ENCODE measurements at regions not wholly inside any gene's neighbourhood (a gene's known extent, or its start where the extent isn't known, plus 50 kb on each side); places are given as distances from the start of the nearest gene placed in this dataset.

DNA sequence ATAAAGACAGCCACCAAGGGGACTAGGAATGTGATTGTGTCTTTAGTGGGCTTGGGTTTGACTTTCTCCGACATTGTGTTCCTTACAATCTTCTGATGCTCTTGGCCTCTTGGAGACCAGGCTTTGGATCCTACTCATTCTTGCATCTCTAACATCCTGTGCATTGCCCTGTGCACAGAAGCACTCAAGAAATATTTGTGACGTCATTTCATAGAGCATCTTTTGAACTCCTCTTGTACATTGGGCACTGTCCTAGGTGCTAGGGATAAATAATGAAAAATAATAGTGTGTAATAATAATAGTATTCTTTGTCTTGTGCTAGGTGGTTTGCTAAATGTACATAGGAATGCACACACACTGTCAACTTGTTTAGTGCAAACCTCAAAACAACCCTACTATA is 108.8 kb upstream of the LHX5 start:
- H3K9me3 Mint-ChIP-seq = peaks cover 23 to 25% of the 10 kb centered on the region in 2 experiments
- Histone ChIP-seq H3K4ac (ENCODE audit: low read depth, low read length) (no peak overlapping the region), H3K9me3 (ENCODE audit: control insufficient read depth, low read depth, low read length) (no peaks in the 10 kb centered on the region), H3K23me2 (ENCODE audit: insufficient read length, low read depth, low read length, poor library complexity, severe bottlenecking) (no peaks in the 10 kb centered on the region), H3K23ac (ENCODE audit: insufficient read length, low read depth, low read length) (no peak overlapping the region), H3K79me2 (ENCODE audit: insufficient read depth, low read length) (no peaks in the 10 kb centered on the region), H4K20me1 (ENCODE audit: control insufficient read depth, insufficient read depth, insufficient read length) (no peaks in the 10 kb centered on the region), H2AK5ac (ENCODE audit: insufficient read length, low read length) (no peak overlapping the region), H2BK12ac (ENCODE audit: insufficient read length, low read depth, low read length) (no peak overlapping the region), H3K27ac (ENCODE audit: insufficient read length, low read depth, low read length) (no peak overlapping the region), H3T11ph (ENCODE audit: low read length) (no peak overlapping the region), H4K5ac (ENCODE audit: insufficient read length, low read depth, low read length) (no peak overlapping the region), H3K56ac (ENCODE audit: insufficient read length, low read depth, low read length) (no peak overlapping the region), H4K91ac (ENCODE audit: insufficient read length, low read depth, low read length) (no peak overlapping the region), H3K18ac (ENCODE audit: insufficient read length, low read depth, low read length) (no peak overlapping the region), H2AFZ (ENCODE audit: low read length) (no peak overlapping the region), H4K8ac (replicated peaks; ENCODE audit: insufficient read length, low read depth, low read length) (no peak overlapping the region), H2BK120ac (ENCODE audit: low read depth, low read length, poor library complexity, severe bottlenecking) (no peak overlapping the region), H2BK15ac (ENCODE audit: low read depth, low read length) (no peak overlapping the region), H2BK20ac (ENCODE audit: low read depth, low read length, poor library complexity, severe bottlenecking) (no peak overlapping the region), H3K79me1 (ENCODE audit: insufficient read depth, low read depth, low read length, poor library complexity, severe bottlenecking) (no peaks in the 10 kb centered on the region), H3K14ac (ENCODE audit: insufficient read depth, low read length) (no peak overlapping the region), H2BK5ac (ENCODE audit: insufficient read length, low read length) (no peak overlapping the region), H3K4me2 (ENCODE audit: insufficient read depth, insufficient read length, low read length) (no peak overlapping the region), H3K4me1 (ENCODE audit: insufficient read depth, low read length) (no peaks in the 10 kb centered on the region; the same call in 1 of the 2 replicates), H3K27me3 (ENCODE audit: insufficient read depth, low read length) (no peaks in the 10 kb centered on the region), H3K9ac (ENCODE audit: extremely low read depth, insufficient read length, low read length) (no peak overlapping the region)
- H3K27me3 Mint-ChIP-seq (ENCODE audit: low read depth) = peaks cover 14% of the 10 kb centered on the region
- TF ChIP-seq, protein P1, sequence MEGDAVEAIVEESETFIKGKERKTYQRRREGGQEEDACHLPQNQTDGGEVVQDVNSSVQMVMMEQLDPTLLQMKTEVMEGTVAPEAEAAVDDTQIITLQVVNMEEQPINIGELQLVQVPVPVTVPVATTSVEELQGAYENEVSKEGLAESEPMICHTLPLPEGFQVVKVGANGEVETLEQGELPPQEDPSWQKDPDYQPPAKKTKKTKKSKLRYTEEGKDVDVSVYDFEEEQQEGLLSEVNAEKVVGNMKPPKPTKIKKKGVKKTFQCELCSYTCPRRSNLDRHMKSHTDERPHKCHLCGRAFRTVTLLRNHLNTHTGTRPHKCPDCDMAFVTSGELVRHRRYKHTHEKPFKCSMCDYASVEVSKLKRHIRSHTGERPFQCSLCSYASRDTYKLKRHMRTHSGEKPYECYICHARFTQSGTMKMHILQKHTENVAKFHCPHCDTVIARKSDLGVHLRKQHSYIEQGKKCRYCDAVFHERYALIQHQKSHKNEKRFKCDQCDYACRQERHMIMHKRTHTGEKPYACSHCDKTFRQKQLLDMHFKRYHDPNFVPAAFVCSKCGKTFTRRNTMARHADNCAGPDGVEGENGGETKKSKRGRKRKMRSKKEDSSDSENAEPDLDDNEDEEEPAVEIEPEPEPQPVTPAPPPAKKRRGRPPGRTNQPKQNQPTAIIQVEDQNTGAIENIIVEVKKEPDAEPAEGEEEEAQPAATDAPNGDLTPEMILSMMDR (conservative IDR thresholded peaks at IDR 0.05) = no peak
- no peak overlapping the region for H3K4me3 Mint-ChIP-seq
- H3K4me1 Mint-ChIP-seq = peaks cover 37 to 42% of the 10 kb centered on the region in 2 experiments
- DNase-seq = no peak
- H3K27ac Mint-ChIP-seq = no peak overlapping the region
- no CpG with 5 or more reads among the region's 2 CpGs for whole genome bisulfite sequencing (ENCODE audit: extremely low coverage, insufficient read length, low lambda C conversion rate)
- peaks cover 10 to 20% (median 13%) of the 10 kb centered on the region in 3 experiments for H3K36me3 Mint-ChIP-seq (ENCODE audit: insufficient read depth in 1 of 3, low read depth in 3 of 3)

All from H9 (cell line).